ENCODE measurements at regions not wholly inside any gene's neighbourhood (a gene's known extent, or its start where the extent isn't known, plus 50 kb on each side); places are given as distances from the start of the nearest gene placed in this dataset.

- no TSS peak for BruUV-seq (replicated peaks)
- H4K8ac ChIP-seq (ENCODE audit: low read depth in 2 of 2, low read length in 2 of 2): no peak overlapping the region
- CTCF ChIA-PET: no interaction called here
Measured at GRCh38 chr7:52781250-52781649, 254.2 kb upstream of the POM121L12 start.

More at GRCh38 chr7:52781250-52781649, 254.2 kb upstream of the POM121L12 start:
- H3K9me3 ChIP-seq (ENCODE audit: control insufficient read depth, insufficient read depth, low read length): peaks cover 9% of the 10 kb centered on the region
- DNase-seq (no peak), ATAC-seq (ENCODE audit: low read depth) (no peak)
- no peaks in the 10 kb centered on the region for H3K4me1 ChIP-seq (ENCODE audit: control insufficient read depth, insufficient read depth, low read length)
- no peak overlapping the region for H2BK120ac ChIP-seq (ENCODE audit: low read depth, low read length)
- no CpG with 5 or more reads among the region's 4 CpGs for WGBS, 2 experiments (ENCODE audit: extremely low coverage in 2 of 2, insufficient read length in 1 of 2)
- no peak overlapping the region for H3K18ac ChIP-seq (ENCODE audit: low read depth, low read length)
- POLR2A ChIA-PET (ENCODE audit: unreplicated experiment): no interaction called here
- H2BK5ac ChIP-seq (ENCODE audit: low read depth, low read length, poor library complexity, severe bottlenecking): no peak overlapping the region
- no peak overlapping the region for H3K9ac ChIP-seq (ENCODE audit: low read depth, low read length)
- H4K5ac ChIP-seq (ENCODE audit: low read depth, low read length): no peak overlapping the region
- no peaks in the 10 kb centered on the region for H3K79me1 ChIP-seq (ENCODE audit: low read depth in 1 of 2, low read length in 2 of 2)
- no peak for TF ChIP-seq NFE2L2 (IDR thresholded peaks at IDR 0.05; ENCODE audit: low read depth, low read length)
- no peak for TF ChIP-seq CHD1 (IDR thresholded peaks at IDR 0.05; ENCODE audit: low read depth, low read length)
- no peak for TF ChIP-seq MAFK (IDR thresholded peaks at IDR 0.05; ENCODE audit: low read depth, low read length)
- H2AFZ ChIP-seq (replicated peaks; ENCODE audit: low read length, poor library complexity): no peak overlapping the region
- no peak overlapping the region for H3K4ac ChIP-seq (ENCODE audit: low read depth, low read length)
- no peaks in the 10 kb centered on the region for H3K36me3 ChIP-seq (ENCODE audit: control insufficient read depth, insufficient read depth, low read length)
- H3K23ac ChIP-seq (ENCODE audit: low read depth, low read length): no peak overlapping the region
- H3K4me3 ChIP-seq (ENCODE audit: insufficient read depth, low read depth, low read length): no peak overlapping the region
- dilution Hi-C loops (cut with HindIII; ENCODE audit: low sequenced_read_pairs, unreplicated experiment): no loop called here
- intact Hi-C loops (cut with micrococcal nuclease): no loop called here
- H2AK5ac ChIP-seq (ENCODE audit: low read depth, low read length): no peak overlapping the region
- no peaks in the 10 kb centered on the region for H4K20me1 ChIP-seq (ENCODE audit: insufficient read depth, low read length)
- no peak overlapping the region for H2AK9ac ChIP-seq (replicated peaks; ENCODE audit: low read depth, low read length, poor library complexity)
- H3K14ac ChIP-seq (replicated peaks; ENCODE audit: low read depth, low read length): no peak overlapping the region
- no peak overlapping the region for H3K4me2 ChIP-seq (ENCODE audit: low read depth, low read length)
- H3K27ac ChIP-seq (ENCODE audit: insufficient read depth, low read length): no peak overlapping the region
- H2BK15ac ChIP-seq (ENCODE audit: low read depth, low read length): no peak overlapping the region
- H2BK20ac ChIP-seq (ENCODE audit: low read depth, low read length): no peak overlapping the region
- no peaks in the 10 kb centered on the region for H3K9me1 ChIP-seq (ENCODE audit: insufficient read depth, low read length)
- no peak overlapping the region for H4K91ac ChIP-seq (ENCODE audit: insufficient read depth, low read depth, low read length)
- H3K27me3 ChIP-seq (ENCODE audit: control insufficient read depth, insufficient read depth, low read length): no peaks in the 10 kb centered on the region
- no peak overlapping the region for H3K56ac ChIP-seq (ENCODE audit: extremely low read depth, insufficient read depth, low read length)
- in situ Hi-C loops (cut with MboI; ENCODE audit: low sequenced_read_pairs): no loop called here
